ENCODE measurements at regions not wholly inside any gene's neighbourhood (a gene's known extent, or its start where the extent isn't known, plus 50 kb on each side); places are given as distances from the start of the nearest gene placed in this dataset.

DNA sequence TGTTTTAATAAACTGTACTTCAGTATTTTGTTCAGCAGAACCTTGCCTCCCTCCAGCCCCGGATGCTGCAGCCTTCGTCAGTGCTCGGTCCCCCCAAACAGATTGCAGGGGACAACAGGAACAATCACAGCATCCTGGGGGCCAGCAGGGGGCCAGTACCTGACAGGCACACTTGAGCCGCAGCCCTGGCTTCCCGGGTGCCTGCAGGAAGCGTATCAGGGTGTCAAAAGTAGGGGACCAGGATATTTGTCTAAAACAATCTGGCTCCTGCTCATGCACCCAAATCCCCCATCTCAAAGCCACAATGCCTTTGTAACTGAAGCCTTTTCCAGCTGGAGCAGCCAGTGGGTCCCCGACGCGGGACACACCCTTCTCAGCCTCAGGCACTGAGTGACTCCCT is 167.5 kb upstream of the TSHZ3 start:
- Histone ChIP-seq H3K9me3 (ENCODE audit: low read length) (no peaks in the 10 kb centered on the region), H3K9me2 (ENCODE audit: insufficient read depth, low read length) (no peaks in the 10 kb centered on the region), H4K20me1 (ENCODE audit: insufficient read depth, low read length) (no peaks in the 10 kb centered on the region), H3K79me2 (ENCODE audit: insufficient read depth, low read depth, low read length) (no peaks in the 10 kb centered on the region), H3K4me1 (ENCODE audit: insufficient read depth, low read length, poor library complexity, severe bottlenecking) (no peaks in the 10 kb centered on the region), H2AFZ (ENCODE audit: low read length) (no peak overlapping the region), H3K4me2 (ENCODE audit: low read length) (no peak overlapping the region), H3K36me3 (ENCODE audit: insufficient read depth, low read length) (no peaks in the 10 kb centered on the region), H3K27ac (ENCODE audit: low read depth, low read length, poor library complexity, severe bottlenecking) (no peak overlapping the region), H3K4me3 (ENCODE audit: low read depth, low read length, poor library complexity, severe bottlenecking) (no peak overlapping the region)
- TF ChIP-seq, protein P1, sequence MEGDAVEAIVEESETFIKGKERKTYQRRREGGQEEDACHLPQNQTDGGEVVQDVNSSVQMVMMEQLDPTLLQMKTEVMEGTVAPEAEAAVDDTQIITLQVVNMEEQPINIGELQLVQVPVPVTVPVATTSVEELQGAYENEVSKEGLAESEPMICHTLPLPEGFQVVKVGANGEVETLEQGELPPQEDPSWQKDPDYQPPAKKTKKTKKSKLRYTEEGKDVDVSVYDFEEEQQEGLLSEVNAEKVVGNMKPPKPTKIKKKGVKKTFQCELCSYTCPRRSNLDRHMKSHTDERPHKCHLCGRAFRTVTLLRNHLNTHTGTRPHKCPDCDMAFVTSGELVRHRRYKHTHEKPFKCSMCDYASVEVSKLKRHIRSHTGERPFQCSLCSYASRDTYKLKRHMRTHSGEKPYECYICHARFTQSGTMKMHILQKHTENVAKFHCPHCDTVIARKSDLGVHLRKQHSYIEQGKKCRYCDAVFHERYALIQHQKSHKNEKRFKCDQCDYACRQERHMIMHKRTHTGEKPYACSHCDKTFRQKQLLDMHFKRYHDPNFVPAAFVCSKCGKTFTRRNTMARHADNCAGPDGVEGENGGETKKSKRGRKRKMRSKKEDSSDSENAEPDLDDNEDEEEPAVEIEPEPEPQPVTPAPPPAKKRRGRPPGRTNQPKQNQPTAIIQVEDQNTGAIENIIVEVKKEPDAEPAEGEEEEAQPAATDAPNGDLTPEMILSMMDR (conservative IDR thresholded peaks at IDR 0.05; ENCODE audit: low read length): no peak
- TF ChIP-seq EZH2phosphoT487 (IDR thresholded peaks at IDR 0.05; ENCODE audit: borderline replicate concordance, low read depth, low read length): no peak
- ChIA-PET CTCF (ENCODE audit: unreplicated experiment) (no interaction called here), POLR2A (no interaction called here)
- no peak for DNase-seq (ENCODE audit: low spot score)
- no TSS peak for BruUV-seq (replicated peaks)
- intact Hi-C loops (cut with micrococcal nuclease; ENCODE audit: unreplicated experiment): no loop called here

DNA sequence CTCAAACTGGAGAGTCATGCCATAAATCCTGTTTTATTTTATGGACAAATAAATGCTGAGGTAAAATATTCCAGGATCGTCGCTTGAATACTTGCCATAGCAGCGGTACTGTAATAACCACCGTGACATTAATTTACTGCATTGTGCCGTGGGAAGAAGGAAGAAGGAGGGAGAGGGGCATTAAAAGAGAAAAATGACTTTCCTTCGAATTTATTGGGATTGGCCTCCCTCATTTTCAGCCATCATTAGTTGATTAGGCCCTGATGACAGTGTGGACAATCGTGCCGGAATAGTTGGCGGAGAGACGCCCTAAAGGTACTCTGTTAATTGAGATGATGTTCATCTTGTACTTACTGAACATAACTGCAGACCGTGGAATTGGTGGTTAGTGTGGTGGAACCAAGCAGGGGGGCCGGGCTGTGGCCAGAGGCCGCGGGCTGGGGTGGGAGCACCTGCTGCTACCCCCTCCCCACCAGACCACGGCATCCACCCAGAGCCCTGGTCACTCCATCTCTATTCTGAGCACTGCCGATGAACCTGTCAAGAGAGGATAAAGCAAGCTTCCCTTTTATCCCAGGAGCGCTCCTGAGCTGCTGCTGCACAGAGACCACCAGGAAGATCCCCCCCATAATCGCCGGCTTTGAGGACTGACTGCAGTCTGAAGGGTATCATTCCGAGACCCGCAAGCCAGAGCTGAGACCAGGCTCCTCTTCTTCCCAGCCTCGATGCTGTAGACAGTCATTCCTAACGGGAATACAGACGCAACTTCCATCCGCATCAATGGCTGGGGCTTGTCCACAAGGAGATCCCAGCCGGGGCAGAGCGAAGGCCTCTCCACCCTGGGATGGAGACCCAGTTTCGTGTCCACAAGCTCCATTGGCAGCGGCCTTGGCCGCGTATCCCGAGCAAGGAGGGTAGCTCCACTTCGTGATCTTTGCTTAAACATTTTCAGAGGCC is 168.3 kb upstream of the TSHZ3 start:
- Histone ChIP-seq H3K36me3 (ENCODE audit: insufficient read depth, low read length) (no peaks in the 10 kb centered on the region), H3K4me3 (ENCODE audit: low read depth, low read length, poor library complexity, severe bottlenecking) (no peak overlapping the region), H3K79me2 (ENCODE audit: insufficient read depth, low read depth, low read length) (no peaks in the 10 kb centered on the region), H4K20me1 (ENCODE audit: insufficient read depth, low read length) (no peaks in the 10 kb centered on the region), H2AFZ (ENCODE audit: low read length) (no peak overlapping the region), H3K4me2 (ENCODE audit: low read length) (no peak overlapping the region), H3K27ac (ENCODE audit: low read depth, low read length, poor library complexity, severe bottlenecking) (no peak overlapping the region), H3K4me1 (ENCODE audit: insufficient read depth, low read length, poor library complexity, severe bottlenecking) (no peaks in the 10 kb centered on the region), H3K9me2 (ENCODE audit: insufficient read depth, low read length) (no peaks in the 10 kb centered on the region), H3K9me3 (ENCODE audit: low read length) (no peaks in the 10 kb centered on the region)
- DNase-seq (ENCODE audit: low spot score): no peak
- ChIA-PET POLR2A (interaction anchor here (0.5 kb wide), 1 partner anchor 9 kb away, joined by 3 read pairs; no protein-coding TSS in a partner anchor), CTCF (ENCODE audit: unreplicated experiment) (no interaction called here)
- TF ChIP-seq, protein P1 (conservative IDR thresholded peaks at IDR 0.05; ENCODE audit: low read length): no peak
- TF ChIP-seq EZH2phosphoT487 (IDR thresholded peaks at IDR 0.05; ENCODE audit: borderline replicate concordance, low read depth, low read length): no peak
- BruUV-seq (replicated peaks): no TSS peak
- intact Hi-C loops (cut with micrococcal nuclease; ENCODE audit: unreplicated experiment): no loop called here
